H1 (cell line): ENCODE measurements at regions not wholly inside any gene's neighbourhood (a gene's known extent, or its start where the extent isn't known, plus 50 kb on each side); places are given as distances from the start of the nearest gene placed in this dataset.

Source experiments
- CBX5 ChIP-seq: fragments of 300-800, 300-1000 bp; sonication (generic); IDR thresholded peaks from 2 replicates; pipeline ENCODE4 v1.7.1; 2016; ENCODE audit warnings: antibody characterized with exemption, low read length, low read depth
- TAF7 ChIP-seq: optimal IDR thresholded peaks from 2 replicates; pipeline ENCODE3; 2011; ENCODE audit warnings: low read depth, mild to moderate bottlenecking, inconsistent platforms, low read length, moderate library complexity, borderline replicate concordance
- TCF12 ChIP-seq: IDR thresholded peaks from 2 replicates; pipeline ENCODE4 v1.6.1; 2011; ENCODE audit warnings: low read depth, mild to moderate bottlenecking, low read length
- ZNF274 ChIP-seq: IDR thresholded peaks from 2 replicates; pipeline ENCODE4 v1.7.0; 2012; ENCODE audit warnings: low read length, borderline replicate concordance; ENCODE audit errors: extremely low read depth

DNA sequence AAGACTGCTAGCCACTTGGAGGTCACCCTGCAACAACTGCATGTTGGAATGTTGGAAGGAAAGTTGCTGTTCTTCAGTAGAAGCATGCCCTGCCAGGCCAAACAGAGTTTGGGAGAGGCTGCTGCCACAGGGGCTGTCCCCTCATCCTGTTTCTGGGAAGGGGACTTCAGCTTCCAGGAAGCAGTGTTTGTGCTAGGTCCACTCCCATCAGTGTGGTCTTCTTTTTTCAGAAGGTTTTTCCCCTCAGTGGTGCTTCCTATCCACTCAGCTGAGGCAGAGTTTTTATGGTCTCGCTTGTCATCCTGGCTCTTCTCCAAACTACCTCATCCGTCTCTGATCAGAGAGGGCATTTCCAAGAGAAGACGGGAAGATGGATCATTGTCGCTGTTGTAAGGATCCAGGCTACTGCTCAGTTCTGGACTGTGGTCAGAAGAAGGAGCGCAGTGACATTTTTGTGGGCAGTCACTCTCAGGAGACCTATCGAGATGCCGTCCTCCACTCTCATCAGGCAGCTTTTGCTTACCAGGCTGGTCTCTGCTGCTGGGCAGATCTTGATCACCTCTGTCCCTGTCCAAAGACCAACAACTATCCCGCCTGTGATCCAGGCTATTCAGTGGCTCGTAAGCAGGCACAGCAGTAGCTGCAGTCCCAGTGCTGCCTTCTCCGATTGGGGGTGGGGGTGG lies 97.8 kb upstream of the C5orf63 start (continued):
- TF ChIP-seq CBX5 (no peak), TAF7 (no peak), ZNF274 (no peak), TCF12 (no peak)
